ENCODE measurements at regions not wholly inside any gene's neighbourhood (a gene's known extent, or its start where the extent isn't known, plus 50 kb on each side); places are given as distances from the start of the nearest gene placed in this dataset.

DNA sequence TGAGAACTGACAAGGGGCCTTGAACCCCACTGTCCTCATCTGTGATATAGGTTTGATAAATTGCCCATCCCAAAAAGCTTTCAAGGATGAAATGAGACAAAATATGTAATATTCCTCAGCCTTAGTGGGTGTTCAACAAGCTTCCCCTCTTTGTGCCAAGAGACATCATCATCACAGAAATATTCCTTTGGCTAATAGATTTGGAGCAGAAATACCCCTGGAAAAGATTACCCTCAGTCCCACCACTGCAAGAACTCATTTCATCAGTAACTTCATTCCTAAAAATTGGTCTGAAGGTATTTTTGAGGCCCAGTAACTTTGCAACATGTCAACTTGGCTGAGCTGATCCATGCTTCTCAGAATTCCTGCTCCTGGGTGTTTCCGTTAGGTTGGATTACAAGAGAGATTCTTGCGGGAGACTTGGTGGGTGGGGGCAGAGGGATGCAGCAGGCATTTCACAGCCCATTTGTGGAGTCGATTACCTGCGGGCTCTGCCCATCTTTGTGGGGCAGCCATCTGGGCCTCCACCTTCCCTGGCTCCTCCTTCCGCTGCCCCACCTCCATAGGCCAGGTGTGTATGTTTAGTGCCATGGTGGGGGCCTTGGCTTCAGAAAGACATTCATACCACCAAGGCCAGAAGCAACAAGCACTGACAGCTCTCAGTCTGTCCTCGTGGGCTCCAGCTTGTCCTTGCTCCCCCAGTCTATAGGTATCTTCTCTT is 263.9 kb downstream of the GLI2 start:
- no peak for DNase-seq

DNA sequence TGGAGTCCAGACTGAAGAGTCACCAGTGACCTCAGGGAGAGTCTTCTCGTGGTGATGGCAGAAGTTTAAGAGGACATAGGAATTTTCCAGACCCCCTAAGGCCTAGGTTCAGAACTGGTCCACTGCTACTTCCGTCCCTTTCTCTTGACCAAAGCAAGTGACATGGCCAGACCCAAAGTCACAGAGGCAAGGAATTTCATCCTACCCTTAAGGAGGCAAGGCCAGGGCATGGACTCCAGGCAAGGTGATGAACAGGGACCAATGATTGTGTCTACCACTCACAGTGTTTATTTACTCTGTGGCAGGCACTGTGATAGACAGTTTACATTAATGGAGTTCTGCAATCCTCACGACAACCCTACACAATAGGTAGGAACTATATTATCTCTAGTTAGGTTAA is 265.1 kb downstream of the GLI2 start:
- no peak for DNase-seq

DNA sequence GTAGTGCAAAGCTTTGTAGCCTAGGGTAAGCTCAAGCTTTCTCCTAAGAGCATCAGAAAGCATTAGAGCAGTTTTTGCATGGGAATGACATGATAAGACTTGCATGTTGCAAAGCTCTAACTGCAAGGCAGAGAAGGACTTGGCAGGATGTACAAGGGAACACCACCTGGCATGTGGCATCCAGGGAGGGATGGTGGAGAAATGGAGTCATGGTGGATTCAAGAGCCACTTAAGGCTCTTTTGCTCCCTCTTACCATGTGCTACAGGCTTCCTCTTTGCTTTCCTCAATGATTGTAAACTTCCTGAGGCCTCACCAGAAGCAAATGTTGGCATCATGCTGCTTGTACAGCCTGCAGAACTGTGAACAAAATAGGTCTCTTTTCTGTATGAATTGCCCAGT is 266.0 kb downstream of the GLI2 start:
- DNase-seq, result no peak

DNA sequence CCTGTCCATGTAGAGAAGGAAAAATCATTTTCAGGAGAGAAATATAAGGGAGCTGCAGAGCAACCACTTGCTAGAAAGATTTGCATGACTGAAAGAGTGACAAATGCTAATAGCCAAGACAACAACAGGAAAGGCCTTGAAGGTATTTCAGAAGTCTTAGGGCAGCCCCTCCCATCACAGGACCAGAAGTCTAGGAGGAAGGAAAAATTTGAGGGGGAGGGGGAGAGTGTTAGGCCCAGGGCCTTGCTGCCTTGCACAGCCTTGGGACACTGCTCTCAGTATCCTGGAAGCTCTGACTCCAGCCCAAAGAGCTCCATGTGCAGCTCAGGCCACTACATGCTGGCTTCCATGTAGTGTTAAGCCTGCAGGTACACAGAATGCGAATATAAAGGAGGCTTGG is 266.9 kb downstream of the GLI2 start:
- DNase-seq, result no peak

DNA sequence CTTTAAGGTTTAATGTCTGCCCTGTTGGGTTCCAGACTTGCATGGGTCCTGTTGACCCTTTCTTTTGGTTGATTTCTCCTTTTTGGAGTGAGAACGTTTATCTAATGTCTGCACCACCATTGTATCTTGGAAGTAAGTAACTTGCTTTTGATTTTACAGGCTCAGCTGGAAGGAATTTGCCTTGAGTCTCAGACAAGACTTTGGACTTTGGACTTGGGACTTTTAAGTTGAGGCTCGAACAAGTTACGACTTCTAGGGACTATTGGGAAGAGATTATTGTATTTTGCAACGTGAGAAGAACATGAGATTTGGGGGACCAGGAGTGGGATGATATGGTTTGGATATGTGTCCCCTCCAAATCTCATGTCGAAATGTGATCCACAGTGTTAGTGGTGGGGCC is 267.7 kb downstream of the GLI2 start:
- DNase-seq, result no peak

DNA sequence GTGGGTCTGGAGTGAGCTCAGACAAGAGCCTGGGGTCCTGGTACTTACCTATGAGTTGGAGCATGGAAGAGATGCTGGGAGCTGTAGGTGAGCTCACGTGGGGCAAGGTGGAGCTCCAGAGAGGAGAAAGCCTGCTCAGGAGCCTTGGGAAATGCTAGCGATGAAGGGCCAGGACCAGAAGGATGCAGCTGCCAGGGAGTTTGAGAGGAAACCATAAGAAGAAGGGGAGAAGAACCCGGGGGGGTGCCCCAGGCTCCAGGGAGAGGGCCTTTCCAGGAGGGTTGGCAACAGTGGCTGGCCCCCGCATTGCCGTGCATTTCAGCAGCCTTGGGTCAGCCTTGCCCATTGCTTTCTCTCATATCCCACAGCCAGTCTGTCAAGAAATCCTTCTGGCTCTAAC is 268.7 kb downstream of the GLI2 start:
- DNase-seq, result no peak

DNA sequence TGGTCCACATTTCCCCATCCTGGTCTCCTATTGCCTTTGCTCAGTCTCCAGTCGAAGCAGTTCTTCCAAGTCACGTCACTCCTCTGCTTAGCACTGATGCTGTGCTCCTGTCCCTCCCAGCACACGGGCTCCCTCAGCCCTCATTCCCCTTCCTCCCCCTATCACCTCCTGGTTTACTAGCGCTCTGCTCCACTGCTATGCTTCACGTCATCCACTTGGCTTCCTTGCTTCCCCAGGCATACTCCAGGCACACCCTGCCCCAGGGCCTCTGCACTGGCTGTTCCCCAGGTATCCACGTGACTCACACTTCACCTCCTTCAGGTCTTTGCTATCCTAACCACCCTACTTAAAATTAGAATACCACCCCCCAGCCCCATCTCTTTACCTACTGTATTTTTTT is 269.3 kb downstream of the GLI2 start:
- no peak for DNase-seq

DNA sequence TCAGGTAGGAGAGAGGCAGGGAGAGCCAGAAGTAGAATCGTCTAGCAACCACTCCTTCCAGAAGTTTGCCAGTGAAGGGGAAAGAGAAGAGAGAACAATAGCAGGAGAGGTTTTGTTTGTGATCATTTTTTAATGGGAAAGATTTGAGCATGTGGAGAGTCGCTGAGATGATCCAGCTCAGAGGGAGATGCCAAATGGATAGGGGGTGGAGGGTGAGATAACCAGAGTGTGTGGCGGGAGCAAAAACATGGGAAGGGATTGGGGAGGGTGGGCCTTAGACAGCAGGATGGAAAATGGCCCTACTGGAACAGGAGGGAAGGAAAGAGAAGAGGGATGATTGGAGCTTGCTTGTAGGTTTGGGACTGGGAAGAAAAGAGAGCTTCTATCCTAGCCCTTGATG is 269.8 kb downstream of the GLI2 start:
- DNase-seq, result no peak

DNA sequence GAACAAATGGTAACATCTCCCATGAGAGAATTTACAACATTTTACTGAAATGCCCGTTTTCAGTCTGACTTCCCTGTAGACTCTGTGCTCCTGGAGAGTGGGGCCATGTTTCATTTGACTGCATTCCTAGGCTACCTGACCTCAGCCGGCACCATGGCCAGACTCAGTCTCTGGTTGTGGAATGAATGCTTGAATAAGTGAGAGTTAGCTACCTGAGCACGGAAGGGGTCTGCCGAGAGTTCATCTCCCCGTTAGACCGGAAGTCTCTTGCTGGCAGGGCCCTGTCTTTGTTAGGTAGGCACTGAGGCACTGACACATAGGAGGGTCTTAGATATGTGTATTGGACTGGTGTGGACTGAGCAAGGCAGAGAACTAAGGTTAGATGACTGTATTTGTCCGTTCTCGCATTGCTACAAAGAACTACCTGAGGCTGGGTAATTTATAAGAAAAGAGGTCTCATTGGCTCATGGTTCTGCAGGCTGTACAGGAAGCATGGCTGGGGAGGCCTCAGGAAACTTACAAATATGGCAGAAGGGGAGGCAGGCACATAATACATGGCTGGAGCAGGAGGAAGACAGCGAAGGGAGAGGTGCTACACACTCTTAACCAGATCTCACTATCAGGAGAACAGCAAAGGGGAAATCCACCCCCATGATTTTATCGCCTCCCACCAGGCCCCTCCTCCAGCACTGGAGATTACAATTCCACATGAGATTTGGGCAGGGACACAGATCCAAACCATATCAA is 271.2 kb downstream of the GLI2 start:
- no peak for DNase-seq

DNA sequence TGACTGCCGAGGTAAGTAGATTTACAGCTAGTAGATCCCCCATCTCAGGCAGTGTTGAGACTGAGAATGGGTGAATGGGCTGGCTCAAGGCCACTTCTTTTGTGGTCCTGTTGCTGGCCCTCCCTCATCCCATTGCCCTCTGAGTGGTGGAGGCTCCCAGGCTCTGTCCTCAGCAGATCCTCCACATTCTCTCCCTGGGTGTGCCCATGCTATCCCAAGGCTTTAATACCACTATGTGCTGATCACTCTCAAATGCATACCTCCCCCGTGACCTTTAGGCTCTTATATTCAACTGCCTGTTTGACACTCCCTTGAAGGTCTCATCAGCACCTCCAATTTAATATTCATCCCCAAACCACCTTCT is 271.8 kb downstream of the GLI2 start:
- no peak for DNase-seq

DNA sequence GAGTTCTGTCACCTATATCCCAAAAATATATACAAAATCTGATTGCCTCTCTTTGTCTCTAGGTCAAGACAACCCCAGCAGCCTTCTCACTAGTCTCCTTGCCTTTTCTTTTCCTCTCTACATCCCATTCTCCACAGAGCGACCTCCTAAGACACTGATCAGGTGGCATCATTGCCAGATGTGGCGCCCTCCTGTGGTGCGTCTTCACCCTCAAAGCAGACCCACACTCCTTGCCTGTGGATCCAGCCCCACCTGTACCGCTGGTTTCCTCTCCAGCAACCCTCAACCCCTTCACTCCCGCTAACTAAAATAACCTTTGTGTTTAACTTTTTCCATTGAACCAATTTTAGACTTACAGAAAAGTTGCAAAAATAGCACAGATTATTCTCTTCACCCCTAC is 273.3 kb downstream of the GLI2 start:
- no peak for DNase-seq

DNA sequence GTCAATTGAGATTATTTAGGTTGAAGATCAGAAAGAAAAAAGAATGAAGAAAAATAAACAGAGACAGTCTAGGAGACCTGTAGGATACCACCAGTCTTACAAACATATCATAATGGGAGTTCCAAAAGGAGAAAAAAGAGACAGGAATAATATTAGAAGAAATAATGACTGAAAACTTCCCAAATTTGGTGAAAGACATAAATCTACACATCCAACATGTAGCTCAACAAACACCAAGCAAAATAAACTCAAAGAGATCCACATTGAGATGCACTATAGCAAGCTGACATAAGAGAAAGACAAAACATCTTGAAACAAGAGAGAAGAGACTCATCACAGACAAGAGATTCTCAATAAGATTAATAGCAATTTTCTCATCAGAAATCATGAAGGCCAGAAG is 274.0 kb downstream of the TFCP2L1 start:
- DNase-seq, result no peak

DNA sequence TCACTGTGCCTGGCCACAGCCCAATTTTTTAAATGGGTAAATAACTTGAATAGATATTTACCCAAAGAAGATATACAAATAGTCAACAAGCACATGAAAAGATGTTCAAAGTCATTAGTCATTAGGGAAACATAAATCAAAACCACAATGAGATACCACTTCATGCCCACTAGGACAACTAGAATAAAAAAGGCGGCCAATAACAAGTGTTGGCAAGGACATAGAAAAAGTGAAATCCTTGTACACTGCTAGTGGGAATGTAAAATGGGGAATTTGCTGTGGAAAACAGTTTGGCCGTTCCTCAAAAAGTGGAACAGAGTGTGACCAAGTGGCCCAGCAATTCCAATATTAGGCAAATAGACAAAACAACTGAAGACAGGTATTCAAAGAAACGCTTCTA is 270.1 kb downstream of the TFCP2L1 start:
- DNase-seq, result no peak

DNA sequence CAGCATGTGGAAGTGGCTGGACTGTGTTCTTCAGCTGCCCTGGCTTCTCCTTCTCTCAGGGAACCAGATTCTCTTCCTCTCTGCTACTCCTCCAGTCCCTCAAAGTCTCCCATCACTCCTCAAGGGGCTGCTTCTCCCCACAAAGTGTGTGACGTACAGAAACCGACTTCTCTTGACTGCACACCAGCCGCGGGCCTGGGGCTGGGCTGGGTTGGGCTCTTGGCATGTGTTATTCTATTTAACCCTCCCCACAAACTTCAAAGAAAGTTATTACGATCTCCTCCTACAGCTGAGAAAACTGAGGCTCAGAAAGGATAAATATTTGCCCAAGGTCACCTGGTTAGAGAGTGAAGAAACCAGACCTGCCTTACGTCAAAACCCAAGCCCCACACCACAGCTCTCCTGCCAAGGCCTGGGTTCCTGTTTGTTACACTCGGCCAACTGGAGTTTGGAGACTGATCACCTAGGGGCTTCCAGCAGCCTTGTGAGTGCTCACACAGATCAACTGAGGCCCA is 269.0 kb downstream of the TFCP2L1 start:
- no peak for DNase-seq

DNA sequence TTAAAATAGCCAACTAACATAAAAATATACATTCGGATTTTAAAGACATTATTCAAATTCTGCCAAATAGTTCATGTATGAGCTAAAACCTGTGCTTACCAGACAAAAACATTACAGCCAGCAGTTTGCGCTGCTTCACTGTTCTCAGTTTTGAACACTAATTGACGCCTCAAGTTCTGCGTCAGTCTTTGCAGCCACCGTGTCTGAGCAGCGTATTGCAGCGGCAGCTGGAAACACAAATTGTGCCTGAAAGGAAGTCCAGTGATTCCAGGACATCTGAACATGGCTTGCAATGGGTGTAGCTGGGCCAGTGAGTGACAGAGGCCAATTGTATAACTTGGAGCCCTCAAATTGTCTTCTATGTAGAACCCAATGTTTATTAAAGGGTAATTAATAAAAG is 267.6 kb downstream of the TFCP2L1 start:
- no peak for DNase-seq

DNA sequence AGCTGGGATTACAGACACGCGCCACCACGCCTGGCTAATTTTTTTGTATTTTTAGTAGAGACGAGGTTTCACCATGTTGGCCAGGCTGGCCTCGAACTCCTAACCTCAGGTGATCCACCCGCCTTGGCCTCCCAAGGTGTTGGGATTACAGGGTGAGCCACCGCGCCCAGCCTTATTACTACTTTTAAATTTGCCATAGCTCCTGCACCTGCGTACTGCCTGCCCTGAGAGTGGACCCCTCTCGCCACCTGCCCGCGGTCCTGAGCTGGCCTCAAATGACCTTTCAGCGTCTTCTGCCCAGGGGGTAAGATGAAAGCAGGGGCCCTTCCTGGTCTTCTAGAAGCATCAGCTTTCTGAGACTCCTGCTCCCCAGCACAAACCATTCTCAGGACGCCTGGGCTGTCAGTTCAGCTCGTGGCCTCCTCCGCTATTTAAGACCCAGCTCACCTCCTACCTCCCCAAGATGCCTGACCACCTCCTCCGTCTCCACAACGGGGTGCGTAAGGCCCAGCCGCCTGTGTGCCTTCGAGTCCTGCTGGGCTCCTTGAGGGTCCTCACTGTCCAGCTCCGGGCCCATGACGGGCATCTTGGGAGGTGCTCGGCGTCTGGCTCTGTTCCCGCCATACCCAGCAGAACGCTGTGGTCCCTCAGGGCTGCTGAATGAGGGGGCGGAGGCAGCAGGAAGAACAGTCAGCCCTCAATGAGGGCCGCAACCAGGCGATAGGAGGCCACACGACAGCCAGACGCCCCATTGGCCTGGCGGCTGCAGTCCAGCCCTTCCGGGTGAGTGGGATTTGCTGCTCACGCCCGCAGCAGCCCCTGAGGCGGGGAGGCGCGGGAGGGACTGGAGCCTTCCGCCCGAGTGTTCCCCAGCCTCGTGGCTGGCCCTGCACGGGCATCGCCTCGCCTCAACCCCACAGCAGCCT is 266.6 kb downstream of the TFCP2L1 start:
- DNase-seq, result no peak

DNA sequence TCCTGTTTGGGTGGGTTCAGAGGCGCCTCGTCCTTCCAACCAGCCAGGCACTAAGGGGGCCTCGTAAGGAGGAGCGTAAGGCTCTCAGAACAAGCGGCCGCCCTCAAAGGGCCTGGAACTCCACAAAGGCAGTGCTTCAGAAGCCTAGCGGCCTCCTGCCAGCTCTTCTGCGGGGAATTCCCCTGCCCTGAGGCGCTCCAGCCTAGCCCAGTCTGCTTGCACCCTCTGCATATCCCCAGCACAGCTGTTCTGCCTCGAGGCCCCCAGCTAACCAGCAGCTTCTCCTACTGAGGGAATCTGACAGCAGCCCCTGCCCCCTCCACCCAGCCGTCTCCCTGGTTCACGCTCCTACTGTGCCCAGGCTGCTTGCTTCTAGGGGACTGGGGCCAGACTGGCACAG is 265.9 kb downstream of the TFCP2L1 start:
- no peak for DNase-seq

DNA sequence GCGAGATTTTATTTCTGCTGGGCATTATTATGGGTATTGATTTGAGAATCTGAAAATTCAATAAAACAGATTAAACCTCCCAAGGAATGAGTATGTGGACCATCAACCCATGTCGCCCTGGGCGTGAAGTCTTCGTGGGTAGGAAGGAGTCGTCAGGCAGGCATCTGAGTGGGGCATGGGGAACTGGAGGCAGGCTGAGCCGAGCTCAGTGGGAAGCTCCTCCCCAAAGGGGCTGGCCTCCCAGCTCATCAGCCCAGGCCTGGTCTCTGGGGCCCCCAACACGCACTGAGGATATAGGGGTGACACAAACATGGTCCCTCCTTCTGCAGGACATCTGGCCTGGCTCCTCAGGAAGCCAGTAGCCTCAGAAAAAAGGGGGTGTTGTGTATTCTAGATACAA is 265.2 kb downstream of the TFCP2L1 start:
- no peak for DNase-seq

DNA sequence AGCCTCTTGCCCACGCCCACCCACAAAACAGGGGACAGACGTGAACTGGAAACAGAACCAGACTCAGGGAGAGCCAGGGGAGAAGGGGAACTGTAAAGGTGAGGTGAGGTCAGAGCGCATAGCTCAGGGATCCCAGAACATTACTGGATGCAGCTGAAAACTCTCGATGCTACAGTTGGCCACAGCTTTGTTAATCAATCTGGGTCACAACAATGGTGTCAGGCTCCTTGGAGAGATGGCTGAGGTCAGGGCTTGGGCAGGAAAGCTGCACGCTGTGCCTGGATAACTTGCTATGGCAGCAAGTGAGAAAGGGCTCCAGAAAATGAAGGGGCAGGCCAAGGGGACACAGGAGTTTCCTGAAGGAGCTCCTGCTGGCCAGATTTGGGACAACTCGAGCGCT is 263.3 kb downstream of the TFCP2L1 start:
- no peak for DNase-seq

DNA sequence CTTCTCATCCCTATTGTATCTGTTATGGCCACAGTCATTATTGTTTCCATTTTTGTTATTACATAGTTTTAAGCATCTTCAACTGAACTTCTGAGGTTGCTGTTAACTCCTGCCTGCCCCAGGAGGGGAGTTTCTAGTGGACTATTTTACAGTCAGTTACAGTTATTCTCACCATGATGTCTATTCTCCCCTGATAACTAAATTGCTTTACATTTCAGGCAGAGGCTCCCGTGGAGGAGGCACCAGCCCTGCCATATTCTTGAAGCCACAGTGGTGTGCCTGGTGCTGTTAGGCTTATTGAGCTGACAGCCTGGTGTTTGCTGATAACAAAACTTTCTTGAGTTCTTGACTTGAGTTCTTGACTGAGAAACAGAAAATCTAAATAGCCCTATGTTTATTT is 256.4 kb downstream of the TFCP2L1 start:
- DNase-seq, result no peak

DNA sequence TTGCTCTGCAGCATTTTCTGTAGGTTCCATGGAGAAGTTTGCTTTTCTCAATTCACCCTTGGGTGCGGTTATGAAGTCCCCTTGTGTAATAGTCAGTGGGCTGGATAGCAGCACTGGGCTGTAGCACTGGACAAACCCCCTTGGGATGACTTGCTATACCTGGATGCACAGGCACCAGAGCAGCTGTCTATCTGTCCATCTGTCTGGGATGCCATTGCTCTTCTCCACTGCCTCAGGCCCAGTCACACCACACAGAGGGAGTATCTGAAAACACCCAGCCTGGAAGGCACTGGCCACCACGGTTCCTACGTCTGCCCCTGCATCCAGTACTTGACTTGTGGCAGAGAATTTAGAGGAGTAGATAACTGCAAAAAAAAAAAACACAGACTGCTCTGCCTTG is 254.5 kb downstream of the TFCP2L1 start:
- no peak for DNase-seq

DNA sequence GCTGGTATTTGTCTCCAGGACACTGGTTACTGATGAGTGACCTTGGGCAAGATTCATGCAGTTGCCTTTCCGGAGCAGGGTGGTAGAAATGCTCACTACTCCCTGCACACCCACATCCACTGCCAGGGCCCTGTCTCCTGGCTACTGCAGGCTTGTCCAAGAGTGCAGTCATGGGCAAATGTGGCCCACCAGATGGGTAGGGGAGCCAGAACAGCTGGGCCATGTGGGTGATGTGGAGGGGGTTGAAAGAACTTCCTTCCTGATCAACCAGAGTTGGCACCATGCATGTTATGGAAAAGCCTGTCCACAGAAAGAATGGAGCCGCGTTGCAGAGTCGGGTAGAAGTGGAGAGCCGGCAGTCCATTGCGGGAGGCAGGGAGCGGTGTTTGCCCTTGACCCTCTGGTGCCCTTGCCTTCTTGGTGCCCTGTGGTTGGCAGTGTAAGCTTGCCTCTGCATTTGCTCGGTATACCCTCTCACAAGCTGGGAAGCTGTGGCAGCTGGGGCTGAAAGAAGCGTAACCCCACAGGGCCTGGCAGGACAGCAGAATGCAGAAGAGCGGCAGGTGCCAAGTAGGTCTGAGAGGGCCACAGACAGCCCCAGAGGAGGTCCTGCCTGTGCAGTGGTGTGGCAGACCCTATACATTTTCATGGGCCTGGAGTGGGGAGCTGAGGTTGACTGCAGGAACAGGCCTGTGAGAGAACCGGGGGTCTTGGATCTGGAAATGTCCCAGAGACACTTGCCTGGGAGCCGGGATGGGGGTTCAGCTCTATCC is 253.2 kb downstream of the TFCP2L1 start:
- no peak for DNase-seq
